ENCODE measurements at regions not wholly inside any gene's neighbourhood (a gene's known extent, or its start where the extent isn't known, plus 50 kb on each side); places are given as distances from the start of the nearest gene placed in this dataset.

GRCh38 chr5:26691486-26691885, 346.9 kb downstream of the CDH9 start:
- ATAC-seq (no peak), DNase-seq (no peak)
- TF ChIP-seq POLR2A (IDR thresholded peaks at IDR 0.05) (no peak), CTCF (IDR thresholded peaks at IDR 0.05 in 4 of 5, conservative IDR thresholded peaks at IDR 0.05 in 1 of 5) (no peak)
- H3K36me3 ChIP-seq: no peaks in the 10 kb centered on the region
- H3K27me3 ChIP-seq: no peaks in the 10 kb centered on the region
- in situ Hi-C loops (cut with MboI; ENCODE audit: low sequenced_read_pairs in 4 of 4) (no loop called here), intact Hi-C loops (cut with DNase I; ENCODE audit: low total_unique reads) (no loop called here)
- no peak overlapping the region for H3K27ac ChIP-seq
- H3K9me3 ChIP-seq: no peaks in the 10 kb centered on the region
- H3K4me3 ChIP-seq: no peak overlapping the region
- H3K4me1 ChIP-seq: no peaks in the 10 kb centered on the region

- Histone ChIP-seq H3K9me3 (no peaks in the 10 kb centered on the region), H3K36me3 (no peaks in the 10 kb centered on the region), H3K27me3 (no peaks in the 10 kb centered on the region), H3K27ac (no peak overlapping the region), H3K4me1 (no peaks in the 10 kb centered on the region), H3K4me3 (no peak overlapping the region)
- ATAC-seq (no peak), DNase-seq (no peak)
- in situ Hi-C loops (cut with MboI; ENCODE audit: low sequenced_read_pairs in 4 of 4): no loop called here
- TF ChIP-seq CTCF (IDR thresholded peaks at IDR 0.05 in 4 of 5, conservative IDR thresholded peaks at IDR 0.05 in 1 of 5): no peak
- TF ChIP-seq POLR2A (IDR thresholded peaks at IDR 0.05): no peak
- intact Hi-C loops (cut with DNase I; ENCODE audit: low total_unique reads): no loop called here
Measured at GRCh38 chr5:26690511-26690910, 347.9 kb downstream of the CDH9 start.

- in situ Hi-C loops (cut with MboI; ENCODE audit: low sequenced_read_pairs in 4 of 4) (no loop called here), intact Hi-C loops (cut with DNase I; ENCODE audit: low total_unique reads) (no loop called here)
- Histone ChIP-seq H3K36me3 (no peaks in the 10 kb centered on the region), H3K27me3 (no peaks in the 10 kb centered on the region), H3K4me3 (no peak overlapping the region), H3K9me3 (no peaks in the 10 kb centered on the region), H3K27ac (no peak overlapping the region), H3K4me1 (no peaks in the 10 kb centered on the region)
- no peak for DNase-seq
- no peak for ATAC-seq
- TF ChIP-seq POLR2A (IDR thresholded peaks at IDR 0.05): no peak
- TF ChIP-seq CTCF (IDR thresholded peaks at IDR 0.05 in 4 of 5, conservative IDR thresholded peaks at IDR 0.05 in 1 of 5): no peak
Measured at GRCh38 chr5:26681861-26682260, 356.5 kb downstream of the CDH9 start.

GRCh38 chr5:26674846-26675245, 363.5 kb downstream of the CDH9 start:
- Histone ChIP-seq H3K36me3 (no peaks in the 10 kb centered on the region), H3K4me3 (no peak overlapping the region), H3K27ac (no peak overlapping the region), H3K9me3 (no peaks in the 10 kb centered on the region), H3K4me1 (no peaks in the 10 kb centered on the region), H3K27me3 (no peaks in the 10 kb centered on the region)
- no peak for DNase-seq
- in situ Hi-C loops (cut with MboI; ENCODE audit: low sequenced_read_pairs in 4 of 4): no loop called here
- intact Hi-C loops (cut with DNase I; ENCODE audit: low total_unique reads): no loop called here
- ATAC-seq: no peak
- no peak for TF ChIP-seq CTCF (IDR thresholded peaks at IDR 0.05 in 4 of 5, conservative IDR thresholded peaks at IDR 0.05 in 1 of 5)
- no peak for TF ChIP-seq POLR2A (IDR thresholded peaks at IDR 0.05)

GRCh38 chr5:26669523-26669922, 368.9 kb downstream of the CDH9 start:
- no peaks in the 10 kb centered on the region for H3K27me3 ChIP-seq
- no peaks in the 10 kb centered on the region for H3K36me3 ChIP-seq
- no peak overlapping the region for H3K27ac ChIP-seq
- in situ Hi-C loops (cut with MboI; ENCODE audit: low sequenced_read_pairs in 4 of 4) (no loop called here), intact Hi-C loops (cut with DNase I; ENCODE audit: low total_unique reads) (no loop called here)
- DNase-seq (no peak), ATAC-seq (no peak)
- no peak overlapping the region for H3K4me3 ChIP-seq
- no peaks in the 10 kb centered on the region for H3K9me3 ChIP-seq
- no peaks in the 10 kb centered on the region for H3K4me1 ChIP-seq
- no peak for TF ChIP-seq CTCF (IDR thresholded peaks at IDR 0.05 in 4 of 5, conservative IDR thresholded peaks at IDR 0.05 in 1 of 5)
- TF ChIP-seq POLR2A (IDR thresholded peaks at IDR 0.05): no peak

Data from gastrocnemius medialis (tissue), 4 donors.